GM19452 (cell line): ENCODE measurements at regions not wholly inside any gene's neighbourhood (a gene's known extent, or its start where the extent isn't known, plus 50 kb on each side); places are given as distances from the start of the nearest gene placed in this dataset.

Experiments used
- ATAC-seq: cut with Tn5 transposase; IDR thresholded peaks from one replicate; pipeline ENCODE4 v1.9.1; 2021; ENCODE audit not compliant: unreplicated experiment

DNA sequence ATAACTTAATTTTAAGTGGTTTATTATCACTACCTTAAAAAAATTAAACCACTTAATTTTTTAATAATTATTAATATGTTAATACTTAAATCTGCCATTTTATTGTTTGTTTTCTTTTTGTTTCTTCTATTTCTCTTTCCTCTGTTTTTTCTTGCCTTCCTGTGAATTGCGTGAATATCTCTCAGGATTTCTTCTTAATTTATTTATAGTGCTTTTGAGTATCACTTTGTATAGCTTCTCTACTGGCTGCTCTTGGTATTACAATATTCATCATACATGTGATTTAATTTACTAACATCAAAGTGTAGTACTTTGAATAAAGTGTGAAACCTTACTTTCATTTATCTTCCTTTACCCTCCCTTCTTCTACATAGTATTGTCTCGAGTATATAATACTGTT lies 349.5 kb upstream of the CPXCR1 start:
- ATAC-seq: no peak

DNA sequence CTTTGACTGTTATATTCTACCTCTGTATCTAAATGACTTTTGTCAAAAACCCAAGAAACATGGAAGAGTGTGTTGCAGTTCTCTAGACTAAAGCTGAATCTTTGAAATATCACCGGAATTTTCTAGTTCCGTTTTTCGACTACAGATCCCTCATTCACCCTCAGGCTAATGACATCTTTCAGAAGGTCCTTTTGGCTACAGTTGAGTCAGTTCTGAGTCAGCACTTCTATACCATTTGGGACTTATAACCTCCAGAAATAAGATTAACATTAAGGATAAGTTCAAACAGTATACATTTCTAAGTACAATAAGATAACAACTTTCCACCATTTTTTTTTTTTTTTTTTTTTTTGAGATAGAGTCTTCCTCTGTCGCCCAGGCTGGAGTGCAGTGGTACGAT lies 331.0 kb upstream of the CPXCR1 start:
- no peak for ATAC-seq

- ATAC-seq: no peak
These were observed 330.1 kb upstream of the CPXCR1 start for GRCh38 chrX:88416965-88417364.

GRCh38 chrX:88424071-88424470 lies 323.0 kb upstream of the CPXCR1 start:
- ATAC-seq: no peak

GRCh38 chrX:88424541-88424940 lies 322.5 kb upstream of the CPXCR1 start:
- ATAC-seq: no peak

DNA sequence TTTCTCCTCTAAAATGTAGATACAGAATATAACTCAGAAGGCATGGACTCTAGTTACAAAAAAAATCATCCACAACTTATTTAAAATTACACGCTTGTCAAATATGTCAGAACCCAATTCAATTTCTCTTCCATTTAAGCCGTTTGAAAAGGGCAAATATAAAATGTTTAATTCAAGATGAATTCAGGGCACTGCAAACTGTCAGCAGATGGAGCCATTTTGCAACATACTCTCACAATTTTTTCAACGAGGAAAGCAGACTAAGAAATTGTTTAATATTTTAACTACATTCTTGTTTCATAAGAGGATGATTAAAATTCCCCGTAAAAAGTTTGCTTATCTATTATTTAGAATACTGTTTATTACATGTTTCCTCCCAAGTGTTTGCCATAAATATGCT lies 321.3 kb upstream of the CPXCR1 start:
- no peak for ATAC-seq

DNA sequence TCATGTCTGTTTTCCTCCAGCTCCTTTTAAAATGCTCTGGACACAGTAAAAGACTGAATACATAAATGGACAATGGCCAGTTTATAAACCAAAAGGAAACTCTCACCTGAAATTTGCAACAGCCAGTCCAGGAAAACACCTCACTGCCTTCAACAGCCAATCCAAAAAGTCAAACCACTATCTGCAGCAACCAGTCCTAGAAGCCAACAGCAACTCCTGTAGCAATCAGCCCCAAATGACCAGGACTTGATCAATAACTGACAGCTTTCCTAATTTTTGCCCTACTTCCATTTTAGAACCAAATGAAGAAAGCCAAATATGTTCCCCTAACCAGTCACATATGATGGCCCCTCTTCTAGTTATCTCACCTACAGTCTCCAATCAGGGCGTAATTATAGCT lies 309.5 kb upstream of the CPXCR1 start:
- ATAC-seq: no peak

- no peak for ATAC-seq
These were observed 308.8 kb upstream of the CPXCR1 start for GRCh38 chrX:88438209-88438608.

GRCh38 chrX:88439935-88440334 lies 307.1 kb upstream of the CPXCR1 start:
- no peak for ATAC-seq
